Trophoblast cell (in vitro differentiated cells and primary cell): ENCODE measurements at regions not wholly inside any gene's neighbourhood (a gene's known extent, or its start where the extent isn't known, plus 50 kb on each side); places are given as distances from the start of the nearest gene placed in this dataset.

Experiments
- DNase-seq, 2 donors: peaks; one replicate each; pipeline ENCODE4 v3.0.0-alpha.2; 2016
- H2AFZ ChIP-seq: 2 replicates; pipeline ENCODE4 v1.6.1; 2013; ENCODE audit warnings: low read length, moderate library complexity, mild to moderate bottlenecking; ENCODE audit not compliant: insufficient read depth, poor library complexity
- H2AK5ac ChIP-seq: 2 replicates; pipeline ENCODE4 v1.6.1; 2013; ENCODE audit warnings: mild to moderate bottlenecking, low read length
- H2BK120ac ChIP-seq: 2 replicates; pipeline ENCODE4 v1.6.1; 2013; ENCODE audit warnings: low read length, mild to moderate bottlenecking, moderate library complexity; ENCODE audit not compliant: insufficient read depth, poor library complexity
- H2BK12ac ChIP-seq: 2 replicates; pipeline ENCODE4 v1.6.1; 2013; ENCODE audit warnings: mild to moderate bottlenecking, low read length, moderate library complexity
- H2BK5ac ChIP-seq: 2 replicates; pipeline ENCODE4 v1.6.1; 2013; ENCODE audit warnings: low read length, low read depth, moderate library complexity, mild to moderate bottlenecking; ENCODE audit not compliant: poor library complexity
- H3K14ac ChIP-seq: 2 replicates; pipeline ENCODE4 v1.6.1; 2013; ENCODE audit warnings: mild to moderate bottlenecking, low read length
- H3K18ac ChIP-seq: 2 replicates; pipeline ENCODE4 v1.6.1; 2013; ENCODE audit warnings: mild to moderate bottlenecking, low read length
- H3K23ac ChIP-seq: 2 replicates; pipeline ENCODE4 v1.6.1; 2013; ENCODE audit warnings: low read length
- H3K27ac ChIP-seq: 2 replicates; pipeline ENCODE4 v1.5.1; 2013; ENCODE audit warnings: low read depth, mild to moderate bottlenecking, inconsistent platforms, low read length, moderate library complexity
- H3K27me3 ChIP-seq: 2 replicates; pipeline ENCODE4 v1.6.1; 2013; ENCODE audit warnings: inconsistent platforms, mild to moderate bottlenecking, low read length, moderate library complexity; ENCODE audit not compliant: insufficient read depth
- H3K36me3 ChIP-seq, 2 experiments: 1 replicate in 1 of 2; 2 replicates in 1 of 2; pipeline ENCODE4 v1.6.1; 2013; ENCODE audit warnings: low read length in 2 of 2, mild to moderate bottlenecking in 2 of 2, moderate library complexity in 1 of 2; ENCODE audit not compliant: insufficient read depth in 2 of 2, control insufficient read depth in 1 of 2
- H3K4ac ChIP-seq: 2 replicates; pipeline ENCODE4 v1.6.1; 2013; ENCODE audit warnings: low read depth, mild to moderate bottlenecking, low read length, moderate library complexity
- H3K4me1 ChIP-seq, 2 experiments: 1 replicate in 1 of 2; 2 replicates in 1 of 2; pipeline ENCODE4 v1.6.1; 2013; ENCODE audit warnings: low read length in 2 of 2, mild to moderate bottlenecking in 2 of 2, moderate library complexity in 1 of 2; ENCODE audit not compliant: insufficient read depth in 2 of 2, control insufficient read depth in 1 of 2
- H3K4me2 ChIP-seq: 2 replicates; pipeline ENCODE4 v1.6.1; 2013; ENCODE audit warnings: inconsistent platforms, mild to moderate bottlenecking, low read length, moderate library complexity
- H3K4me3 ChIP-seq: 2 replicates; pipeline ENCODE4 v1.5.1; 2013; ENCODE audit warnings: mild to moderate bottlenecking, low read depth, low read length, inconsistent platforms
- H3K79me1 ChIP-seq: one replicate; pipeline ENCODE4 v1.6.1; 2013; ENCODE audit warnings: low read length
- H3K79me2 ChIP-seq: 2 replicates; pipeline ENCODE4 v1.6.1; 2013; ENCODE audit warnings: low read length, mild to moderate bottlenecking; ENCODE audit not compliant: control insufficient read depth, insufficient read depth, poor library complexity
- H3K9ac ChIP-seq: 2 replicates; pipeline ENCODE4 v1.6.1; 2013; ENCODE audit warnings: mild to moderate bottlenecking, low read length
- H3K9me3 ChIP-seq: 2 replicates; pipeline ENCODE4 v1.6.1; 2013; ENCODE audit warnings: low read depth, mild to moderate bottlenecking, control low read depth, inconsistent platforms, low read length; ENCODE audit not compliant: insufficient read depth
- H4K12ac ChIP-seq: 2 replicates; pipeline ENCODE4 v1.6.1; 2013; ENCODE audit warnings: low read depth, mild to moderate bottlenecking, low read length, moderate library complexity
- H4K8ac ChIP-seq: 2 replicates; pipeline ENCODE4 v1.6.1; 2013; ENCODE audit warnings: low read depth, mild to moderate bottlenecking, low read length, moderate library complexity
- H4K91ac ChIP-seq: one replicate; pipeline ENCODE4 v1.6.1; 2013; ENCODE audit warnings: low read depth, mild to moderate bottlenecking, low read length, moderate library complexity
- WGBS: extraction: QIAGEN DNeasy Blood & Tissue Kit; methylation state at CpG from one replicate; pipeline ENCODE4 v1.1.7; 2013; ENCODE audit warnings: missing lambda C conversion rate; ENCODE audit not compliant: insufficient read length, insufficient coverage; ENCODE audit errors: extremely low coverage; 5-methylcytosine and 5-hydroxymethylcytosine counted together

DNA sequence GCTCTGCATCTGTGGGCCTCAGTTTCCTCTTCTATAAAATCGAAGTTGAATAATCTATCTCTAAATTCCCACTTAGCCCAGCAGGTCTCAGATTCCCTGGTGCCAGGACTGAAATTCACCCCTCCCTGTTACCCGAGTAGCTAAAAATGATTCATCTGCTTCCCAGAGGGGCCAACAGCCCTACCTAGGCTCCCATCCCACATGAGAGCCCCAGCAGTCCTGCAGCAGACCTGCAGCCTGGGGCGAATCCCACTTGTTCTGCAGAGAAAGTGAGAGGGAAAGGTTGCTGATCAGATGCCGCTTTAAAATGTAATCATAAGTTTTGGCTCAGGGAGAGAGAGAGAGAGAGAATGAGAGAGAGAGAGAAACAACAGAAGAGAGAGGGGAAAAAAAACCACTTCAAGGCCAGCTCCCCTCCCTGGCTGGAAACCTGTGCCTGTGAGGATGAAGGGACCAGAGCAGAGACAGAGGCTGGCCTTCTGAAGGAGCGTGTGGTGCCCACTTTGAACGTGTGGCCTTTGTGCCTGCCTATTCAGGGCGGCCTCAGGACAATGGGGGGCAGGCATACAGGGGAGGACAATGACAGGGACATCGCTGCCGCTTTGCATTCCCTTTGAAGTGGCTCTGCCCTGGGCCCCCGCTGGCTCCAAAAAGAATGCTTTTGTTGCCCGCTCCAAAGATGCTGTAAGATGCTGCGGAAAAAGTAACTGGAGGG is 85.2 kb upstream of the NKD1 start:
- no CpG with 5 or more reads among the region's 12 CpGs for WGBS
- H3K79me2 ChIP-seq = no peaks in the 10 kb centered on the region
- H2AFZ ChIP-seq = no peak overlapping the region
- no peak overlapping the region for H3K9ac ChIP-seq
- no peak overlapping the region for H4K8ac ChIP-seq
- no peak overlapping the region for H3K14ac ChIP-seq
- DNase-seq = no peak
- H3K9me3 ChIP-seq = peaks cover 2% of the 10 kb centered on the region
- H2BK120ac ChIP-seq = no peak overlapping the region
- no peak overlapping the region for H4K12ac ChIP-seq
- no peak overlapping the region for H3K18ac ChIP-seq
- no peaks in the 10 kb centered on the region for H3K36me3 ChIP-seq
- no peak overlapping the region for H3K4me3 ChIP-seq
- H3K23ac ChIP-seq = no peak overlapping the region
- no peak overlapping the region for H4K91ac ChIP-seq
- H3K4me2 ChIP-seq = no peak overlapping the region
- H2AK5ac ChIP-seq = no peak overlapping the region
- no peak overlapping the region for H2BK5ac ChIP-seq
- no peak overlapping the region for H2BK12ac ChIP-seq
- no peaks in the 10 kb centered on the region for H3K79me1 ChIP-seq
- no peaks in the 10 kb centered on the region for H3K27me3 ChIP-seq
- no peak overlapping the region for H3K4ac ChIP-seq
- H3K27ac ChIP-seq = no peak overlapping the region
- peaks cover 10 to 16% of the 10 kb centered on the region in 2 experiments for H3K4me1 ChIP-seq

DNA sequence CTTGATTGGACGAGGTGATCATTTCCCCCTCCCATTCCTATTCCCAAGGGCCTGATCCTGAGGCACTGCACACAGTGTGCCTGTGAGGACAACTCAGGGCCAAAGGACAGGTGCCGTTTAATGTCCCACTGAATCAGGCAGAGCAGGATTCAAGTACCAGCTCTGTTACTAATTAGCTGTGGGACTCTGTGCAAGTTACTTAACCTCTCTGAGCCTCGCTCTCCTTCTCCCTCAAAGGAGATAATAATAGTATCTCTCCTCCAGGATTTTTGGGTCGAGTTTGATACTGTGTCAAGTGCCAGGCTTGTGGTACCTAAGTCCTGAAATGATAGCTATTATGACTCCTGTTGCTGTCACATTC is 86.8 kb upstream of the NKD1 start:
- H3K79me1 ChIP-seq = peaks cover 2% of the 10 kb centered on the region
- no peak overlapping the region for H3K14ac ChIP-seq
- H3K27me3 ChIP-seq = no peaks in the 10 kb centered on the region
- H3K79me2 ChIP-seq = no peaks in the 10 kb centered on the region
- H4K91ac ChIP-seq = no peak overlapping the region
- no CpG with 5 or more reads among the region's 4 CpGs for WGBS
- H3K36me3 ChIP-seq = no peaks in the 10 kb centered on the region
- H2AFZ ChIP-seq = no peak overlapping the region
- no peak overlapping the region for H3K27ac ChIP-seq
- no peaks in the 10 kb centered on the region for H3K9me3 ChIP-seq
- H2AK5ac ChIP-seq = no peak overlapping the region
- H3K9ac ChIP-seq = no peak overlapping the region
- no peak overlapping the region for H3K4me3 ChIP-seq
- H3K23ac ChIP-seq = no peak overlapping the region
- peaks cover 7 to 13% of the 10 kb centered on the region in 2 experiments for H3K4me1 ChIP-seq
- H4K8ac ChIP-seq = no peak overlapping the region
- DNase-seq = no peak
- no peak overlapping the region for H2BK5ac ChIP-seq
- no peak overlapping the region for H3K4me2 ChIP-seq
- H3K4ac ChIP-seq = no peak overlapping the region
- no peak overlapping the region for H2BK120ac ChIP-seq
- no peak overlapping the region for H4K12ac ChIP-seq
- H3K18ac ChIP-seq = no peak overlapping the region
- no peak overlapping the region for H2BK12ac ChIP-seq

DNA sequence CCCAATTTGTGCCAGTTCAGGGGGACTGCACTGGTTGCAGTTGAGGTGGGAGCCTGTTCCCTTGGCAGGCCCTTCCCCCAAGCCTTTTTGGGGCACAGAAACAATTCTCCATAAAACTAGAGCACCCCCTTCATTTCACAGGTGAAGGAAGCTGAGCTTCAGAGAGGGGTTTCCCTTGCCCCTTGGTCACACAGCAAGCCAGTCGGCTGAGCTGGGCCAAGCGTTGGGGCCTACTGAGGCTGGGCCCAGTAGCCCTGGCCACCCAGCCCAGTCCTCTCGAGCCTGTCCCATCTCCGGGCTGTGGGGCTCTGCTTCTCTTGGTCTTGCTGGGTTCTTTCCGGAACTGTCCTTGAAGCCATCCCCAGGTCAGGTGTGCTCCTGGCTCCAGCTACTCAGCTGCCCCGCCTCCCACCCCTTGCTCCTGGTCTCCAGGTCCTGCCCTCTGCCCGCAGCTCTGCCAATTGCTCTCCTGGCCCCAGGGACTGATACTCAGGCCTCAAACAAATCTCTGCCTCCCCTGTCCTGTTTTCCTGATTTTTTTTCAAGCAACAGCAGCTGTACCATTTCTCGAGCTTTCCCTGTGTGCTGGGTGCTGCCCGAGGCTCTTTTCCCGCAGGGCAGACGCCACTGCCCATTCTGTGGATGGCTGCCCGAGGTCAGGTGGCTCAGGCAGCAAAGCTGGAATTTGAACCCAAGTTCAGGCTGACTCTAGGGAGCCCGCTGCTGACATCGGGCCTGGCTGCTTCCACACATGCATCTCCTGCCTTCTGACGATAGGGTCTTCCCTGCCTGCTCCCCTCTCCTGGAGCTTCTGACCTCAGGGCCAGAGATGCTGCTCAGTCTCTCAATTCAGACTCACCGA is 87.4 kb upstream of the NKD1 start:
- Histone ChIP-seq H2AFZ (no peak overlapping the region), H2BK12ac (no peak overlapping the region), H3K14ac (no peak overlapping the region), H3K36me3 (no peaks in the 10 kb centered on the region), H2BK120ac (no peak overlapping the region), H4K12ac (no peak overlapping the region), H3K9me3 (no peaks in the 10 kb centered on the region), H3K23ac (no peak overlapping the region), H3K9ac (no peak overlapping the region), H4K91ac (no peak overlapping the region), H3K4me3 (no peak overlapping the region), H4K8ac (no peak overlapping the region), H3K4me1 (peaks cover 3 to 8% of the 10 kb centered on the region in 2 experiments), H3K18ac (no peak overlapping the region), H2BK5ac (no peak overlapping the region), H3K27ac (no peak overlapping the region), H3K4me2 (no peak overlapping the region), H2AK5ac (no peak overlapping the region), H3K27me3 (no peaks in the 10 kb centered on the region), H3K79me2 (no peaks in the 10 kb centered on the region), H3K4ac (no peak overlapping the region), H3K79me1 (peaks cover 3% of the 10 kb centered on the region)
- WGBS = no CpG with 5 or more reads among the region's 16 CpGs
- peak in 1 of 2 donors; percentile 44 for DNase-seq

DNA sequence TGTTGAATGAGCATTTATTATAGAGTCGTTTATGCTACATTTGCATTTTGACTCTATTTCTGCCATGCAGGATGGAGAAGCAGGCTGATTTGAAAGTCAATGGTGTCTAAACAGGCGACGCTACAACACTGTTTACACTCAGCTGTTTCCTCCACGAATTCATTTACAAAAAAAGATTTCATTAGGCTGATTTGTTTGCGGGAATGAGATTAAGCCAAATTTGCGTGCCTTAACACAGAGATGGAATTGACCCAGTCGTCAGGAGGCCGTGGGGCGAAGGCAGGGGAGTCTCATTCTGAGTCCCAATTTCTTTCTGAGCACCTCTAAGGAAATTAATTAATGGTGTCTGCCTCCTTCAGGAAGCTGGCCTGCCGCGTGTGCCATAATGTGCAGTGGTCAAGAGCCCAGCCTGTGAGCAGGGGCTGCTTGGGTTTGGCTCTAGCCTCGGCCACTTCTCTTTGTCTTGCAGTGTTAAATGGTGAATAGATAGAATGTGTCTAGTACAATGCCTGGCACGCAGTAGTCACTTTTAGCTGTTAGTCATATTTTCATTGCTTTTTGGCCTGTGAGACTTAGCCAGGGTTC is 88.6 kb upstream of the NKD1 start:
- Histone ChIP-seq H3K79me2 (no peaks in the 10 kb centered on the region), H4K12ac (no peak overlapping the region), H4K91ac (no peak overlapping the region), H2AK5ac (no peak overlapping the region), H3K14ac (no peak overlapping the region), H3K4ac (no peak overlapping the region), H3K4me3 (no peak overlapping the region), H2BK120ac (no peak overlapping the region), H3K9ac (no peak overlapping the region), H3K36me3 (no peaks in the 10 kb centered on the region), H3K9me3 (no peaks in the 10 kb centered on the region), H3K27ac (no peak overlapping the region), H3K4me1 (peaks cover 0 to 6% of the 10 kb centered on the region in 2 experiments), H3K23ac (no peak overlapping the region), H3K79me1 (peaks cover 3% of the 10 kb centered on the region), H3K4me2 (no peak overlapping the region), H3K18ac (no peak overlapping the region), H2BK5ac (no peak overlapping the region), H2AFZ (no peak overlapping the region), H3K27me3 (no peaks in the 10 kb centered on the region), H4K8ac (no peak overlapping the region), H2BK12ac (no peak overlapping the region)
- whole genome bisulfite sequencing = no CpG with 5 or more reads among the region's 13 CpGs
- no peak for DNase-seq
